CD4-positive, alpha-beta memory T cell (primary cell): ENCODE measurements at regions not wholly inside any gene's neighbourhood (a gene's known extent, or its start where the extent isn't known, plus 50 kb on each side); places are given as distances from the start of the nearest gene placed in this dataset.
"Not testable (repeated sequence)": the region's sequence is repeated elsewhere in the genome, so short reads cannot be mapped to it uniquely, and the experiment has no call there.

Source experiments
- CTCF ChIA-PET: fragments of 350-600 bp; sonication (Branson Sonifier 250); formaldehyde crosslinking; loops from one replicate; lab custom pipeline; 2021; ENCODE audit warnings: inconsistent platforms; ENCODE audit not compliant: partially characterized antibody; lab: Charles Lee
- POLR2A ChIA-PET: fragments of 350-600 bp; sonication (Branson Sonifier 250); formaldehyde crosslinking; loops from one replicate; lab custom pipeline; 2021; ENCODE audit not compliant: partially characterized antibody; lab: Charles Lee
- DNase-seq, 5 donors: peaks; one replicate each; pipeline versions ENCODE4 v3.0.0 to v3.0.0-alpha.2; 2020 to 2022; ENCODE audit warnings: mixed read lengths in 1 of 5
- H3K27ac ChIP-seq: one replicate; pipeline ENCODE4 v1.7.0; 2013; ENCODE audit warnings: low read depth, low read length
- H3K27me3 ChIP-seq: 2 replicates; pipeline ENCODE4 v1.7.0; 2013; ENCODE audit warnings: mild to moderate bottlenecking, low read length, moderate library complexity; ENCODE audit not compliant: insufficient read depth
- H3K36me3 ChIP-seq: 2 replicates; pipeline ENCODE4 v1.7.0; 2013; ENCODE audit warnings: mild to moderate bottlenecking, low read length, moderate library complexity; ENCODE audit not compliant: insufficient read depth
- H3K4me1 ChIP-seq: 2 replicates; pipeline ENCODE4 v1.7.0; 2013; ENCODE audit warnings: mild to moderate bottlenecking, low read length, moderate library complexity; ENCODE audit not compliant: insufficient read depth
- H3K4me3 ChIP-seq, 2 donors: one replicate each; pipeline ENCODE4 v1.7.0; 2013; ENCODE audit warnings: low read length in 2 of 2, mild to moderate bottlenecking in 1 of 2
- H3K9me3 ChIP-seq, 2 donors: one replicate each; pipeline ENCODE4 v1.7.0; 2013; ENCODE audit warnings: low read length in 2 of 2, control low read depth in 1 of 2; ENCODE audit not compliant: control insufficient read depth in 1 of 2
- H3K27ac Mint-ChIP-seq, 7 donors: one replicate each; pipeline ENCODE4 v1.8.0; 2020 to 2021; ENCODE audit warnings: mixed read lengths in 7 of 7, mild to moderate bottlenecking in 6 of 7, inconsistent platforms in 3 of 7, moderate library complexity in 3 of 7
- H3K27me3 Mint-ChIP-seq, 2 donors: one replicate each; pipeline ENCODE4 v1.8.0; 2020 to 2021; ENCODE audit warnings: mixed read lengths in 2 of 2
- H3K36me3 Mint-ChIP-seq, 2 donors: one replicate each; pipeline ENCODE4 v1.8.0; 2020 to 2021; ENCODE audit warnings: mixed read lengths in 2 of 2, inconsistent platforms in 1 of 2, mild to moderate bottlenecking in 1 of 2
- H3K4me1 Mint-ChIP-seq, 4 donors: one replicate each; pipeline ENCODE4 v1.8.0; 2020 to 2021; ENCODE audit warnings: mixed read lengths in 4 of 4, mild to moderate bottlenecking in 1 of 4
- H3K4me3 Mint-ChIP-seq, 8 donors: one replicate each; pipeline ENCODE4 v1.8.0; 2020 to 2021; ENCODE audit warnings: mixed read lengths in 8 of 8, mild to moderate bottlenecking in 7 of 8, moderate library complexity in 6 of 8, inconsistent platforms in 3 of 8
- H3K9me3 Mint-ChIP-seq, 8 donors: one replicate each; pipeline ENCODE4 v1.8.0; 2020 to 2021; ENCODE audit warnings: mixed read lengths in 8 of 8, mild to moderate bottlenecking in 5 of 8, inconsistent platforms in 3 of 8, moderate library complexity in 1 of 8
- intact Hi-C: fragments of 100-400 bp; cut with micrococcal nuclease; formaldehyde crosslinking; loops from one replicate; pipeline ENCODE4 v1.15.1; 2023

DNA sequence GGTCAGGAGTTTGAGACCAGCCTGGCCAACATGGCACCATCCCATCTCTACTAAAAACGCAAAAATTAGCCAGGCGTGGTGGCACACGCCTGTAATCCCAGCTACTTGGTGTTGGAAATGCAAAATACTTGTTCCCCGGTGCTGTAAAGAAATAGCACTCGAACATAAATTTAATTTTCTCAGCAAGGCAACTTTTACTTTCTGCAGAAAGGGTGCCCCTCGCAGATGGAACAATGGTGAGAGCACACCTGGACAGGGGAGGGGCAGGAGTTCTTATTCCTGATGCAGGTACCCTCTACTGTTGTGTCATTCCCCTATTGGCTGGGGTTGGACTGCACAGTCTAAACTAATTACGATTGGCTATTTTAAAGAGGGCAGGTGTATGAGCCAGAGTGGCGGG, 139.7 kb downstream of the FHIP1A start:
- H3K27ac Mint-ChIP-seq = no peak overlapping the region
- no peak overlapping the region for H3K27ac ChIP-seq
- no peaks in the 10 kb centered on the region for H3K4me1 ChIP-seq
- peaks cover 0 to 4% of the 10 kb centered on the region in 2 donors for H3K9me3 ChIP-seq
- intact Hi-C loops = no loop called here
- CTCF ChIA-PET = no interaction called here
- no peaks in the 10 kb centered on the region for H3K36me3 ChIP-seq
- no peak for DNase-seq
- peaks cover 0 to 7% of the 10 kb centered on the region in 2 donors for H3K36me3 Mint-ChIP-seq
- peak overlapping the region in 1 of 8 donors; percentile 56 for H3K4me3 Mint-ChIP-seq
- H3K9me3 Mint-ChIP-seq = peaks cover 2 to 37% (median 28%) of the 10 kb centered on the region in 8 donors
- H3K4me1 Mint-ChIP-seq = no peaks in the 10 kb centered on the region
- no peak overlapping the region for H3K4me3 ChIP-seq
- peaks cover 6 to 7% of the 10 kb centered on the region in 2 donors for H3K27me3 Mint-ChIP-seq
- POLR2A ChIA-PET = no interaction called here
- H3K27me3 ChIP-seq = peaks cover under 1% of the 10 kb centered on the region

GRCh38 chr4:151549378-151549777, 140.4 kb downstream of the FHIP1A start:
- CTCF ChIA-PET, H3K27ac ChIP-seq, DNase-seq, intact Hi-C loops, POLR2A ChIA-PET, H3K4me3 Mint-ChIP-seq, H3K27ac Mint-ChIP-seq, H3K36me3 Mint-ChIP-seq, H3K4me1 Mint-ChIP-seq, H3K4me3 ChIP-seq, H3K36me3 ChIP-seq, H3K4me1 ChIP-seq, H3K9me3 ChIP-seq, H3K27me3 ChIP-seq: not testable (repeated sequence)
- H3K27me3 Mint-ChIP-seq = peaks cover 7 to 12% of the 10 kb centered on the region in 2 donors
- H3K9me3 Mint-ChIP-seq = peaks cover 2 to 37% (median 28%) of the 10 kb centered on the region in 8 donors

- intact Hi-C loops = no loop called here
- peaks cover 2 to 20% (median 14%) of the 10 kb centered on the region in 8 donors for H3K9me3 Mint-ChIP-seq
- Histone ChIP-seq H3K27me3 (peaks cover 6% of the 10 kb centered on the region), H3K4me1 (no peaks in the 10 kb centered on the region), H3K27ac (no peak overlapping the region), H3K36me3 (no peaks in the 10 kb centered on the region), H3K9me3 (peaks cover 0 to 1% of the 10 kb centered on the region in 2 donors), H3K4me3 (no peak overlapping the region)
- H3K36me3 Mint-ChIP-seq = peaks cover 0 to 7% of the 10 kb centered on the region in 2 donors
- H3K27me3 Mint-ChIP-seq = peaks cover 11% of the 10 kb centered on the region in 2 donors
- H3K4me3 Mint-ChIP-seq = no peak overlapping the region
- no peak overlapping the region for H3K27ac Mint-ChIP-seq
- POLR2A ChIA-PET = no interaction called here
- no peaks in the 10 kb centered on the region for H3K4me1 Mint-ChIP-seq
- no peak for DNase-seq
- CTCF ChIA-PET = no interaction called here
Measured at GRCh38 chr4:151553874-151554273, 144.9 kb downstream of the FHIP1A start.

DNA sequence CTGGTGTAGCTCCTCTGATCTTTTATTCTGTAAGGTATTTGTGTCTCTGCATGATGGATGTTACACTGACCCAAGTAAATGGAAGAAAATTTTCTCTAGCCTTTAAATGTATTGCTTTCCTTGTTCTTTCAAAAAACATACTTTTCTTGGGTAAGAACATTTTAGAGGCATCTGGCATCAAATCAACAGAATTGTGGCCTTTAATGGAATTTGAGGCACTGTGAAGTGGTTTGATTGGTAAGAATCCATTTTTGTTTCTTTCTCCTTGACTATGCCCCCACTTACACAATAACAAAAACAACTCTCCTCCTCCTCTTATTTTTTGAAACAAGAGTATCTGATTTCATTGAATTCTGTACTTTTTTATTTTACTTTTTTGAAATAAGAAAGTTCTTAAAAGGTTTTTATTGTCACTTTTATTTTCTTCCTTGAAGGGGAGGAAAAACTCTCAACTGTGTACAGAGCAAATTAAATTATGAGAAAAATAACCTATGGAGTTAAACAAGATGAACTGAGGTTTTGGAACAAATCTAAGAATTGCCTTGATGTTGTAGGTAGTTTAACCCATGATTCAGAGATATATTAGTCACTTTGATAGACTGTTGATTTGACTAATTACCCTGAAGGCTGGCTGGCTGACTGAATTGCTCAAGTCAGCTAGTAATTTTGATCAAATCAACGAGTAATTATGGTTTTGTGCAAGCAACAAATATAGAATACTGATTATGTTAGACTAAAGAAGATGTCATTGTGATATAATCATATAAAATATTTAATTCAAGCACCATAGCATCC, 146.4 kb downstream of the FHIP1A start:
- Histone ChIP-seq H3K27me3 (peaks cover 6% of the 10 kb centered on the region), H3K9me3 (no peaks in the 10 kb centered on the region), H3K4me3 (no peak overlapping the region), H3K36me3 (no peaks in the 10 kb centered on the region), H3K27ac (no peak overlapping the region), H3K4me1 (no peaks in the 10 kb centered on the region)
- H3K4me3 Mint-ChIP-seq = no peak overlapping the region
- peaks cover 11 to 15% of the 10 kb centered on the region in 2 donors for H3K27me3 Mint-ChIP-seq
- H3K4me1 Mint-ChIP-seq = no peaks in the 10 kb centered on the region
- H3K36me3 Mint-ChIP-seq = peaks cover 0 to under 1% of the 10 kb centered on the region in 2 donors
- peaks cover 0 to 11% (median 7%) of the 10 kb centered on the region in 8 donors for H3K9me3 Mint-ChIP-seq
- DNase-seq = no peak
- ChIA-PET CTCF (no interaction called here), POLR2A (no interaction called here)
- intact Hi-C loops = no loop called here
- H3K27ac Mint-ChIP-seq = no peak overlapping the region

- Mint-ChIP-seq H3K27me3 (peaks cover 11 to 16% of the 10 kb centered on the region in 2 donors), H3K4me3 (no peak overlapping the region), H3K4me1 (peaks cover 3 to 5% (median 4%) of the 10 kb centered on the region in 4 donors), H3K27ac (no peak overlapping the region), H3K36me3 (no peaks in the 10 kb centered on the region), H3K9me3 (no peaks in the 10 kb centered on the region)
- Histone ChIP-seq H3K36me3 (no peaks in the 10 kb centered on the region), H3K4me3 (no peak overlapping the region), H3K4me1 (no peaks in the 10 kb centered on the region), H3K9me3 (no peaks in the 10 kb centered on the region), H3K27ac (no peak overlapping the region), H3K27me3 (peaks cover 6% of the 10 kb centered on the region)
- CTCF ChIA-PET = no interaction called here
- no peak for DNase-seq
- intact Hi-C loops = no loop called here
- POLR2A ChIA-PET = no interaction called here
Measured at GRCh38 chr4:151558496-151559113, 149.6 kb downstream of the FHIP1A start.

DNA sequence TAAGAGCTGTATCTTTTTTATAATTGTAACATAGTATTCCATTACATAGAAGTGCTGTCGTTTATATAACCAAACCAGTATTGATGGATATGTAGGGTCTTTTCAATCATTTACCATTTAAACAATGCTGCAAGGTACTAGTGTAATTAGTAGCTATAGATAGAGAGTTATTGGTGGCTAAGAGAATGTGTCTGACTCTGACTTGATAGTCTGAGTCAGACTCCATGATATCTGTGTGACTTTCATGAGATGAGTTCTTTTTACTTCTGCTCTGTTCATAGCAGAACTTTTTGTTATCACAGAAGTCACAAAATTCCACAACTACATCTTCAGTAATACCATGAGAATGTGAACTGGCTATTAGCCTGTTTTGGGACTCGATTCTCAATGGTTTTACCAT, 150.6 kb downstream of the FHIP1A start:
- intact Hi-C loops = no loop called here

DNA sequence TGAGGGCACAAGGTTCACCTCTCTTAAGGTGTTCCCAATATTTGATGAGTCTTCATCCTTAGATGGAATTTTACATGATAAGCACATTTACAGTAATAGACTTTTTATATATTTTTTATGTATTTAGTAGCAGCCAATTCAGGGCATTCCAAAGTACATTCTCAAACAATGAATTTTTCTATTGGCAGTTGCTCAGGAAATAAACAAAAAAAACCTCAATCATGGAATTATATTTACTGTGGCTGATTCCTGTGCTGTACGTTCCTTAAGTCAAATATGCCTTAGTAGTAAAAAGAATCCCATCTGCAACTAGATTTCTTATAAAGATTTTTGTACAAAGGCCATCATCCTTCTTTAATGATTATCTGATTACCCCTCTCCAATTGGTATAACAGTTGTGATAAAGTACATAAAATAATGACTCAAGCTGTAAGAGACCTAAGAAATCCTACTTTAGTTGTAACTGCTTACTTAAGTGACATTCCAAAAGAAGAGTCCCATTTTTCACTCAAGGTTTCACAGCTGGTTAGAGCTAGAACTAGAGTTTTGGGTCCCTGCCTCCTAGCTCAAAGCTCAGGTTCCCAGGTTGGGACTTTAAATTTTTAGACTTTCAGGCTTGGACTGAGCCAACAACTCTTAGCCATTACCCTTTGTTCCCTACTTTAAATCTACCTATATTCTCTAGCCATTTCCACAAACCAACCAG, 152.7 kb downstream of the FHIP1A start:
- Histone ChIP-seq H3K36me3 (no peaks in the 10 kb centered on the region), H3K4me1 (no peaks in the 10 kb centered on the region), H3K27ac (no peak overlapping the region), H3K4me3 (no peak overlapping the region), H3K27me3 (no peaks in the 10 kb centered on the region), H3K9me3 (no peaks in the 10 kb centered on the region)
- ChIA-PET CTCF (no interaction called here), POLR2A (no interaction called here)
- H3K4me3 Mint-ChIP-seq = no peak overlapping the region
- DNase-seq = no peak
- peaks cover 5 to 14% of the 10 kb centered on the region in 2 donors for H3K27me3 Mint-ChIP-seq
- no peak overlapping the region for H3K27ac Mint-ChIP-seq
- peaks cover 3 to 5% (median 4%) of the 10 kb centered on the region in 4 donors for H3K4me1 Mint-ChIP-seq
- intact Hi-C loops = no loop called here
- H3K36me3 Mint-ChIP-seq = no peaks in the 10 kb centered on the region
- H3K9me3 Mint-ChIP-seq = no peaks in the 10 kb centered on the region

More for the DNA sequence above, 150.6 kb downstream of the FHIP1A start:
- Mint-ChIP-seq H3K9me3 (no peaks in the 10 kb centered on the region), H3K4me3 (no peak overlapping the region), H3K36me3 (no peaks in the 10 kb centered on the region), H3K27ac (no peak overlapping the region), H3K27me3 (peaks cover 5 to 15% of the 10 kb centered on the region in 2 donors), H3K4me1 (peaks cover 3 to 5% (median 4%) of the 10 kb centered on the region in 4 donors)
- H3K9me3 ChIP-seq = no peaks in the 10 kb centered on the region
- CTCF ChIA-PET = no interaction called here
- no peak for DNase-seq
- H3K36me3 ChIP-seq = no peaks in the 10 kb centered on the region
- POLR2A ChIA-PET = no interaction called here
- H3K27ac ChIP-seq = no peak overlapping the region
- H3K4me1 ChIP-seq = no peaks in the 10 kb centered on the region
- H3K27me3 ChIP-seq = no peaks in the 10 kb centered on the region
- H3K4me3 ChIP-seq = no peak overlapping the region
